ENCODE measurements at regions not wholly inside any gene's neighbourhood (a gene's known extent, or its start where the extent isn't known, plus 50 kb on each side); places are given as distances from the start of the nearest gene placed in this dataset.

DNA sequence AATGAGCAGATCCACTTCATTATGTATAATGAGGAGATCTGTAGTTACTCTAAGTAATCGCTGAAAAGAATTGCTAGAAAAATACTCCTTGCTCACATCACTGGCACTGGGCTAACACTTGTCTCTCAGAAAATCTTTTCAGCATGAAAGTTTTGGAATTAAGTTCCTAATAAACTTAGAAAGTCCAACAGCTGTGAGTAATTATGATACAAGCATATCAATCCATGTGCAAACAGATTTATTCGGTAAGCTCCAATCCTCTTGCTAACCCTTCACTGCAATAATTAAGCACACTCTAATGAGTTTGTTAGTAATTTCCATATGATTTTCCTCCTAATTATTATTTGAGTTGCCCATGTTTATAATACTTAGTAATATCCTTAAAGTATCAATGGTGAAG is 652.6 kb upstream of the WWC1 start:
- H3K4me1 ChIP-seq: no peaks in the 10 kb centered on the region
- H3K4me3 ChIP-seq (ENCODE audit: low read depth, low read length): no peak overlapping the region
- H3K9me3 ChIP-seq: no peaks in the 10 kb centered on the region
- H3K36me3 ChIP-seq: no peaks in the 10 kb centered on the region
- no peaks in the 10 kb centered on the region for H3K27me3 ChIP-seq
- DNase-seq: no peak
- TF ChIP-seq, protein P1, sequence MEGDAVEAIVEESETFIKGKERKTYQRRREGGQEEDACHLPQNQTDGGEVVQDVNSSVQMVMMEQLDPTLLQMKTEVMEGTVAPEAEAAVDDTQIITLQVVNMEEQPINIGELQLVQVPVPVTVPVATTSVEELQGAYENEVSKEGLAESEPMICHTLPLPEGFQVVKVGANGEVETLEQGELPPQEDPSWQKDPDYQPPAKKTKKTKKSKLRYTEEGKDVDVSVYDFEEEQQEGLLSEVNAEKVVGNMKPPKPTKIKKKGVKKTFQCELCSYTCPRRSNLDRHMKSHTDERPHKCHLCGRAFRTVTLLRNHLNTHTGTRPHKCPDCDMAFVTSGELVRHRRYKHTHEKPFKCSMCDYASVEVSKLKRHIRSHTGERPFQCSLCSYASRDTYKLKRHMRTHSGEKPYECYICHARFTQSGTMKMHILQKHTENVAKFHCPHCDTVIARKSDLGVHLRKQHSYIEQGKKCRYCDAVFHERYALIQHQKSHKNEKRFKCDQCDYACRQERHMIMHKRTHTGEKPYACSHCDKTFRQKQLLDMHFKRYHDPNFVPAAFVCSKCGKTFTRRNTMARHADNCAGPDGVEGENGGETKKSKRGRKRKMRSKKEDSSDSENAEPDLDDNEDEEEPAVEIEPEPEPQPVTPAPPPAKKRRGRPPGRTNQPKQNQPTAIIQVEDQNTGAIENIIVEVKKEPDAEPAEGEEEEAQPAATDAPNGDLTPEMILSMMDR (IDR thresholded peaks at IDR 0.05; ENCODE audit: low read depth, low read length): no peak

- Histone ChIP-seq H3K27me3 (no peaks in the 10 kb centered on the region), H3K9me3 (no peaks in the 10 kb centered on the region), H3K36me3 (no peaks in the 10 kb centered on the region), H3K4me1 (no peaks in the 10 kb centered on the region), H3K4me3 (ENCODE audit: low read depth, low read length) (no peak overlapping the region)
- TF ChIP-seq, protein P1 (IDR thresholded peaks at IDR 0.05; ENCODE audit: low read depth, low read length): no peak
- DNase-seq: no peak
Measured at GRCh38 chr5:167639273-167639672, 652.2 kb upstream of the WWC1 start.

DNA sequence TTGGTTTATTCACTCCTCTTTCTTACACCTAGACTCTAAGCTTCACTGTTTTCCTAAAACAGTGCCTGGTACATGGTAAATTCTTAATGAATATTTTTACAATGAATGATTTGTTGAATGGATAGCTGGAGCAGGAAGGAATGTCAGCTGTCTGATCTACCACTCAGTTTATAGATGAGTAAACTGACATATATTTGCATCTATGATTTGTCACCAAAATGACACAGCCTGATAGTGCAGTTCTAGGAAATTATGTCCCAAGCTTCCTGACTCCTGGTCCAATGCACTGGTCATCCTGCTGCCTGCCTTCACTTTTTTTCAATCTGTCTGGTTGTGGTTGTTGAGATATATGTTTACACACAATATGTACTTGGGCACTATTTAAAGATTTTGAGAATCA is 651.7 kb upstream of the WWC1 start:
- TF ChIP-seq, protein P1 (IDR thresholded peaks at IDR 0.05; ENCODE audit: low read depth, low read length): no peak

DNA sequence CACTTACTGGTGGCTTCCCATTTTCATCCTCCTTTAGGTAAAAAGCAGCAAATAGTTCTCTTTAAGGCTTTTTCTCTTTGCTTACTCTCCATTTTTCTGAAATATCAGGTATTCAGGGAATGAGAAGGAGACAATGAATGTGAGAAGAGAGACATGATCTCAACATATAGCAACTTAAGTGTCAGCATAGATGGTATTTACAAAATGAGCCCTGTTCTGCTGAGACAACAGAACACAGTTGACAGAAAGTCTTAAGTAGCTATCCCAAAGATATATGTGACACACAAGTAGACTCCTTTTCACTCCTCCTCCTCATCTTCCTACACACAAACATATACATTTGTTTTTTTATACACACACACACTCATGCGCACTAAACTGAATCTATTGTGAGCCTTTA is 649.3 kb upstream of the WWC1 start:
- H3K4me1 ChIP-seq: no peaks in the 10 kb centered on the region
- no peaks in the 10 kb centered on the region for H3K9me3 ChIP-seq
- TF ChIP-seq, protein P1 (IDR thresholded peaks at IDR 0.05; ENCODE audit: low read depth, low read length): no peak
- no peaks in the 10 kb centered on the region for H3K36me3 ChIP-seq
- DNase-seq: no peak
- H3K4me3 ChIP-seq (ENCODE audit: low read depth, low read length): no peak overlapping the region
- H3K27me3 ChIP-seq: no peaks in the 10 kb centered on the region

More for the DNA sequence above, 651.7 kb upstream of the WWC1 start:
- no peaks in the 10 kb centered on the region for H3K27me3 ChIP-seq
- no peak overlapping the region for H3K4me3 ChIP-seq (ENCODE audit: low read depth, low read length)
- DNase-seq: no peak
- no peaks in the 10 kb centered on the region for H3K4me1 ChIP-seq
- H3K36me3 ChIP-seq: no peaks in the 10 kb centered on the region
- no peaks in the 10 kb centered on the region for H3K9me3 ChIP-seq

DNA sequence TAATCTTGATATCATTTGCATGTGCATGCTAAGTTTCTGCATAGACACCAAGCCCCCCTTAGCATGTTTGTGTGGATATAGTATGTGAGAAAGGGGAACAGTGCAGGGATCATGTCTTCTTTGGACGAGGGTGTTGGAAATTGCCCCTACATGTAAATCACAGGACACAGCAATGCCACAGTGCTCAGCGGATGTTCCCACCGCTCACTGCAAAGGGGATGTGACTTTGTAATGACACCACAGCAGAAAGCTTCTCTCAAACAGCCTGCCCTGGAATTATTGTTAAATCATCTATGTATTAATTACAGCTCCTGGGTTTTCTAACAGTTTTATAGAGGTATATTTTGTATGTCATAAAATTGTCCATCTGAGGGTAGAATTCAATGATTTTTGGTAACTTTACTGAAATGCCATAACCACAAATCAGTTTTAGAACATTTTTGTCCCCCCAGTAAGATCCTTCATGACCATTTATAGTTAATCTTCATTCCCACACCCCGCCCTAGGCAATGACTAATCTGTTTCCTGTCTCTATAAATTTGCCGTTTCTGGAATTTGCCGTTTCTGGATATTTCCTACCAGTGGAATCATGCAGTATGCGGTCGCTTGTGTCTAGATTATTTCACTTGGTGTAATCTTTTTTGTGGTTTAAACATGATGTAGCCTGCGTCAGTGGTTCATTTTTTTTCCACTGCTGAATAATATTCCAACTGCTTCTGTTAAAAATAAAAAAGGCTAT is 648.5 kb upstream of the WWC1 start:
- no peak for DNase-seq
- Histone ChIP-seq H3K4me1 (no peaks in the 10 kb centered on the region), H3K9me3 (no peaks in the 10 kb centered on the region), H3K27me3 (no peaks in the 10 kb centered on the region), H3K36me3 (no peaks in the 10 kb centered on the region), H3K4me3 (ENCODE audit: low read depth, low read length) (no peak overlapping the region)
- TF ChIP-seq, protein P1 (IDR thresholded peaks at IDR 0.05; ENCODE audit: low read depth, low read length): no peak

GRCh38 chr5:167643631-167644280 is 647.7 kb upstream of the WWC1 start:
- H3K9me3 ChIP-seq: no peaks in the 10 kb centered on the region
- no peak for DNase-seq
- no peaks in the 10 kb centered on the region for H3K4me1 ChIP-seq
- H3K27me3 ChIP-seq: no peaks in the 10 kb centered on the region
- no peak overlapping the region for H3K4me3 ChIP-seq (ENCODE audit: low read depth, low read length)
- TF ChIP-seq, protein P1 (IDR thresholded peaks at IDR 0.05; ENCODE audit: low read depth, low read length): no peak
- H3K36me3 ChIP-seq: no peaks in the 10 kb centered on the region

All from BE2C (cell line).